ENCODE measurements at regions not wholly inside any gene's neighbourhood (a gene's known extent, or its start where the extent isn't known, plus 50 kb on each side); places are given as distances from the start of the nearest gene placed in this dataset.
A peak's percentile ranks its signal among the peaks of the same experiment; 100 is the strongest.

DNA sequence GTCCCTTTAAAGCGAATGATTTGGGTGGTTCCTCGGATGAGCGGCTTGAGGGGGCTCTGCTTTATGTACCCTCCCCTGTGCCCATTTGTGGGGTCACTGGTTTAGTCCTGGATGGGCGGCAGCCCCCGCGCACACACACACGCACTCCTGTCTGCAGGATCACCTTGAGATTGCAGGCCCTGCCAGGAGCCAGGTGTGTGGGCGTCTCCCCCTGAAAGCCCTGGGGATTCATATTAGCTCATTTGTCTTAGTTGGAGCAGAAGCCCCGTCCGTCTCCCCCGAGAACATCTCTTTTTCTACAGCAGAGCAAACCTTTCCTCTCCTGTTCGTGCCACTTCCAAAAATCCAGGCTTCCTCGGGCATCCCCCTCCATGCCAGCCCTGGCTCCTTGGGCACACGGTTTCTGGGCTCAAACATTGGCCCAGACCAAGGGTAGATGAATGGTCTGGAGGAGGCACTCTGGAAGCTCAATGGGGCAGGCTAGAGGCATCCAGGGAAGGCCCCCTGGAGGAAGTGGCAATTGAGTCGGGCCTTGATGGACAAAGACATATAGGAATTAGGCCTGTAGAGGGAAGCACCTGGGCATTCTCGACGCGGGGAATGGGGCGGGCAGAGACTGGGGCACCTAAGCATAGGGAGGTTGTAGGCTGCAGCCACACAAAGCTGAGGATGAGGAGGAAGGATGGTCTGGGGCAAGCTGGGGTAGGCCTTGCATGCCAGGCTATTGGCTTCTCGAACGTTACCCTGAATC is 218.5 kb upstream of the GSE1 start:
- ATAC-seq: no peak

DNA sequence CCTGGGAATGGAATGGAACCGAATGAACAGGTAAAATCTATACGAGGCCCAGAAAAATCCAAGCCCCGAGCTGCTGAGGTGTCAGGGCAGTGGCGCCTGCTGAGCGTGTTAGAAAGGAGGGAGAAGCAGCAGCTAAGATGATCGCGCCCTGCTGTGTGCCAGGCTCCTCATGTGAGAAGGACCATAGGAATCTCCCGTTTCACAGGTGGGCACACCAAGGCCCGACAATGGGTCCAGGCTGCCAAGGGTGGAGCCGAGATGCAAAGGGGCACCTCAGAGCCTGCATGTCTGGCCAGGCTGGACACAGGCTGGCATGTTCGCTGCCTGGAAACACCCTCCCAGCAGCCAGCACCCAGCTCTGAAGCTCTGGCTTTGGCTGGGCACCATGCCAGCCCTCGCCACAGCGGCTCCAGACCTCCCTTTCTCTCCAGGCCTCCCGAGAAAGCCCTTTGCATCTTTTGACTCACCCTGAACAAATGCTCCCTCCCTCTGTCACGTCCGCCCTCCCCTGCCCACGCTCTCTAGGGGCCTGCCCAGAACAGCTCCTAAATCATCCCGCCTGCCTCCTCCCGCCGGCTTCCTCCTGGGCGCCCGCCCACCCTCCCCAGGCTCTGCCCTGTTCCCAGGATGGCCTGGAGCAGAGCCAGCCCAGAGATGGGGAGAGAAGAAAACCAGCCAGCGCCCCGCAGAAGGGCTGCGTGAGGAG is 217.8 kb upstream of the GSE1 start:
- no peak for ATAC-seq

DNA sequence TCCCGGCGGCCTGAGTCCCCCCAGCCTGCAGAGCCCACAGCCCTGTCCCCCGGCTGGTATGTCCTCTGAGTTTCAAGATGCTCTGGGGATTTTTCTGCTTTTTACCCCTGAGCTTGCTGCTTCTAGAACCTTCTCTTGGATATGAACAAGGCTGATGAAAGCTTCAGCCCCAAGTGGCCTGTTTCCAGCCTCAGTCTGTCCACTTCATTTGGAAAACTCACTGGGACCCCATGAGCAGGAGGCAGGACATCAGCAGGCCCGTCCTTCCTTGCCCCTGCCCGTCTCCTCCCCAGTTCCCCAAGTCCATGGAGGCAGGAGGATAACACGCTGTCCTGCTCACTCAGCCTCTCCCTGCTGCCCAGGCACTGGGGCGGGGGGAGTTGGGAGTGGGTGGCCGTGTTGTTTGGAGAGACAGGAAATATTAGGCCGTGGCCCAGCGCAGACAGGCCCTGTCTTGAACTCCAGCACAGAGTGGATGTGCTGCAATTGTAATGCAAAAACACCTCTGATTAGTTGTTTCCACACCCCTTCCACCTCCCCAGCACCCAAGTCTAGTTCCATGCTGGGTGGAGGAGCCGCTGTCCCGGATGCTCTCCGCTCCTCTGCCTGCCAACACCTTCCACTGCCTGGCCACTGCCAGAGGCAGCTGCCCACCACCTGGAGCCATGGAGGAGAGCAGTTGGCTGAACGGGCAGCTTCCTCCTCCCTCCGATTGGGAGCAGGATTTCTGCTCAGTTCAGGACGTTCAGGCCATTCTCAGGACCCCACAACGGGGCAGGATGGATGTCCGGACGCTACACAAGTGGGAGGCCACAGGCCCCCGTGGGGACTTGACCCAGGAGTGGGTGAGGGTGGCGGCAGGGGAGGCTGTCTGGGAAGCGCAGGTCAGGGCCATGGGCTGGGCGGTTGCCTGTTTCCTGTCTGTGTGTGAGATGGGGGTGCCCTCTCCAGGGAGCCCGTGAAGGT is 216.9 kb upstream of the GSE1 start:
- ATAC-seq: no peak

DNA sequence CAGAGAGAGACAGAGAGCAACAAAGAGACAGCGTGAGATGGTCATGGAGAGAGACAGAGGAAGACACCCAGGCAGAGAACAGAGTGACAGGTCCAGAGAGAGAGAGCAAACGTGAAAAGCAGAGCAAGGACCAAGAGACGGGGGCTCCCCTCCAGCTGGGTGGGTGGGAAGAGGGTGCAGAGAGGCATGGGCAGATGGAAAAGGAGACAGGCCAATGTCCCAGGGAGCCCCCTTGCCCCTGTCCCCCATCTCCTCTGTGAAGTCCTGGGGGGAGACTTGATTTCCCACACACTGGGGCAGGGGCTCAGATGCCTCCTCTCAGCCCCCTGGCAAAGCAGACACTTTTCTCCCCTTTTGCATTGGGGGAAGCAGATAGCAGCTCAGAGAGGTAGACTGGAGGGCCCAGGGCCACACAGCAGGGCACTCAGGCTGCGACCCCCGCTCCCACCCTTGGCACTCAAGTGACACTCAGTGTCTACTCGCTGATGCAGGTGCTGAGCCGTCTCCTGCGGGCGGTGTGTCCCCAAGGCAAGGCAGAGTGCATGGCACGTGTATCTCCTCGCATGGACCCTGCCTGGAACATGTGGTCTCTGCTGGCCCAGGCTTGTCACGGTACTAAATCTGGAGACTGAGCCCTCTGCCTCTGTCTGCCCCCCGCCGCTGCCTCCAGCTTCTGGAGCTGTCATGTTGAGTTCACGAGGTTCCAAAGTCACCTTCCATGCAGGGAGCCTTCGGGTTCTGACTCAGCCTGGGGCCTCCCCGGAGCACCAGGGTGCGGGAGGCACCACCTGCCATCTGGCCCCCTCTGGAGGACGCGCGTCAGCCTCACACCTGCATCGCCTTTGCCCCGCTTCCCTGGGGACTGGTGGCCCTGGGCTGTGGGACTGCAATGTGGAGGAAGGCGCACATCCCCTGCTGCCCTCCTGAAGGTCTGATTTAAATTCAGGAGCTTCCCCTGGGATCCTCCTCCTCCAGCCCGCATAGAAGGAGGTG is 215.9 kb upstream of the GSE1 start:
- peak in 1 of 2 donors; percentile 27 for ATAC-seq

DNA sequence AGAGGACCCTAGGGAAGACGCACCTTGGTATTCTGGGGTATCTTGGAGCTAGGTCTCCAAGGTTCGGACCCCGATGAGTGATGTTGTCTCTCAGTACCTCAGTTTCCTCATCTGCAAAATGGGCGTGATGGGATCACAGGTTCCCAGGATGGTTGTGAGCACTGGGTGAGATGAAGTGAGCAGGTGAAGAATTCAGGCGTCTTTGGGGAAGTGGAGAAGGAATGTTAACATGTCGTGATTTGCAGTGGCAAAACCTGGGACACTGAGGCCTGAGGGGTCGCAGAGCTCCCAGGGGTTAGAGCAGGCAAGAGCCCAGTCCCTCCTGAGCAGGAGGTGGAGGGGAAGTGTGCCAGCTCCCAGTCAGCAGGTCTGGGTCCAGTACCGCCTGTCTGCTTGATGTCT is 215.1 kb upstream of the GSE1 start:
- ATAC-seq: no peak

DNA sequence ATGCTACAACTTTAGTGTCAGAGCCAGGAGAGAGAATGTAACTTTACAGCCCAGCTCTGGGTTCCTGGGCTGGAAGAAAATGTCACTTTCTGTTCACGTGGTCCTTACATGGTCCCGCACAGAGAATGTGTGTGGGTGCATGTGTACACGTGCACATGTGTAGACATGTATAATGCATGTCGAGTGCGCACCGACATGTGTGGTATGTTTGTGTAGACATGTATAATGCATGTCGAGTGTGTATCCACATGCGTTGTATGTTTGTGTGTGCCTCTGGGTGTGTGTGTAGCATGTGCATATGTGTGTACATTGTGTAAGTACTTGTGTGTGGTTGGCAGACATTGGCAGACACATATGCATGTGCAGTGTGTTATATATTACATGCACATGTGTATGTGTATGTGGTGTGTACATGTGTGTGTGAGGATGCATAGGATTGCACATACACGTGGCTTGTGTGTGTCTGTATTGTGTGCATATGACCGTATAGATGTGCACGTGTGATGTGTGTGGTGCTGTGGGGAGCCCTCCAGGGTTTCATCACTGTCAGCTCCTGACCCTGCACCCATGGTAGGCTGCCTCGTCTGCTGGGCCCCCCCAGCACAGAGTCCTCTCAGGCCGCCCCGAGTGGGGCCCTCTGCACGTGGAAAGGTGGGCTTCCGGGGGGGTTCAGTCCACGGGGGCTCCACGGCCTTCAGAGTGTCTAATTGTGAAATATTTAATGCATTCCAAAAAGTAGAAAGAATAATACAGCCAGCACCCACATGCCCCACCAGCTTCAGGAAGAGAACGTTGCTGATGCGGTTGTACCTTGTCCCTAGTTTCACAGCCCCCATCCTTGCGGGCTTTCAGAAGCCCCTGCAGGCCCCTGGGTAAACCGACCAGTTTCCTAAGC is 214.2 kb upstream of the GSE1 start:
- ATAC-seq: no peak

DNA sequence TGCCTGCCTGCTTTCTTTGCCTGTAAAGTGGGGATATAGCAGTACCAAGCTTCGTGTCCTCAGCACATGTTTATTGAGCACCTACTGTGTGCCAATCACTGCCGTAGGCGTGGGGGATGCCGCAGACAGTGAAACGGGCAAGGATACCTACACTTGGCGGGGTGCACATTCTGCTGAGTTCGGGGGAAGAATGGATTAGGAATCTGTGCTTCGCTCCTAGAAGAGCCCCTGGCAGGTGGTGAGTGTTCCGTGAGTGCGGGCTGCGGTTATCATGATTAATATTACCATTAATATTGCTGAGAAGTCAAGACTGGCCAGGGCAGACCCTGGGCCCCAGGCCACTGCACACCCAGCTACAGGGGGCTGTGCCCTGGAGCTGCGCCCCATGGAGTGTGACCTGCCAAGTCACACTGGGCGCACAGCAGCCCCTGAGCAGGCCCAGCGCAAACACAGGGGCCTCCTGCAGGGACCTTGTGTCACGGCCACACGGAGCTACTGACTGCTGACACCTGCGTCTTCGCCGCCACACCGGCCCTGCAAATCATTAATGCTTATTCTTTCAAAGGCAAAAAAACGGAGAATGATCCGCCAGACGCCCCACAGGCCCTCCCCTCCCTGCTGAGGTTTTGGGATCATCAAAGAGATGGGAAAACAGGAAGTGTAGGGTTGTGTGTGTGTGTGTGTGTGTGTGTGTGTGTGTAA is 213.4 kb upstream of the GSE1 start:
- no peak for ATAC-seq

DNA sequence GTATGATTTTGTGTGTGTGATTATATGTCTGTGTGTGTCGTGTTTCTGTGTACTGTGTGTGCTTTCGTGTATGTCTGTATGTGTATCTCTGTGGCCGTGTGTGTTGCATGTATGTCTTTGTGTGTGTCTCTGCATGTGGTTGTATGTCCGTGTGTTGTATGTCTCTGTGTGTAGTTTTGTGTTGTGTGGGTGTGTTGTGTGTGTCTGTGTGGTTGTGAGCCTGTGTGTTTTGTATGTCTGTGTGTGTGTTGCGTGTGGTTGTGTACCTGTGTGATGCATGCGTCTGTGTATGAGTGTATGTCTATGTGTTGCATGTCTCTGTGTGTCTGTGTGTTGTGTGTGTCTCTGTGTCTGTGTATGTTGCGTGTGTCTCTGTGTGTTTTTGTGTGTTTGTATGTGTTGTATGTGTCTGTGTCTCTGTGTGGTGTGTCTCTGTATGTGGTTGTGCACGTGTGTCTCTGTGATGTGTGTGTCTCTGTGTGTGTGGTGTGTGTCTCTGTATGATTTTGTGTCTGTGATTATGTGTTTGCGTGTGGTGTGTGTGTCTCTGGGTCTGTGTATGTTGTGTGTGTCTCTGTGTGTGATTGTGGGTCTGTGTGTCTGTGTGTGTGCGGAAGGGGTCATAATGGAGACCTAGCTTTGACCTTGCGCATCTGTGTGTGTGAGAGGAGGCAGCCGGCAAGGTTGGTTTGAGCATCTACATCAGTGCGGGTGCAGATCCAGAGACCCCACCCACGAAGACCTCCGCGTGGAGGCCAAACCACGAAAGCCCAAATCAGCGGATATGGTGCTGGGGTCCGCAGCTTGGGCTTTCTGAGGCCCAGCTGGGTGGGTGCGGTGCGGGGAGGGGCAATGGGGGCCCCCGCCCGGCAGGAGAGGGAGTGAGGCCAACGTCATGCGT is 212.6 kb upstream of the GSE1 start:
- ATAC-seq: no peak

DNA sequence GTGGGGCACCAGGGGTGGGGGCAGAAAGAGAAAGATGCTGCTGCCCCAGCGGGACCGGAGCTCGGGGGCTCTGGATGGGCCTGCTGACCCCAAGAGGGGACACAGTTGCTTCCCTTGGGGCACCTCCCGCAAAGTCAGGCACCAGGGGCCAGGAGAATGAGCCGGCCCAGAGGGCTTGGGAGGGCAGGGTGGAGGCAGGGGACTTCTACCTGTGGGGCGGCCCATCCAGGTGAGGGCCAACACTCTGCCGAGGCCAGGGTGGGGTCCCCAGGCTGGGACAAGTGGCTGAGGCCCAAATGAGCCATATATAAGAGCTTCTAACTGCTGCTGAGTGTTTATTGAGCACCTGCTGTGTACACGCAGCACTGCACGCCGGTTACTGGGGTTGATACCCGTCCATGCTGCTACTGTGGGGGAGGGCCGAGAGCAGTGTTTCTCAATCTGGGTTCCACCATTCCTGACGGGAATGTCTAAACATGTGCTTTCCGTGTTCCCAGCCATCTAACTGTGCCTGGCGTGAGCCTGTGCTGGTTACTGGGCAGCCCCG is 211.7 kb upstream of the GSE1 start:
- no peak for ATAC-seq

DNA sequence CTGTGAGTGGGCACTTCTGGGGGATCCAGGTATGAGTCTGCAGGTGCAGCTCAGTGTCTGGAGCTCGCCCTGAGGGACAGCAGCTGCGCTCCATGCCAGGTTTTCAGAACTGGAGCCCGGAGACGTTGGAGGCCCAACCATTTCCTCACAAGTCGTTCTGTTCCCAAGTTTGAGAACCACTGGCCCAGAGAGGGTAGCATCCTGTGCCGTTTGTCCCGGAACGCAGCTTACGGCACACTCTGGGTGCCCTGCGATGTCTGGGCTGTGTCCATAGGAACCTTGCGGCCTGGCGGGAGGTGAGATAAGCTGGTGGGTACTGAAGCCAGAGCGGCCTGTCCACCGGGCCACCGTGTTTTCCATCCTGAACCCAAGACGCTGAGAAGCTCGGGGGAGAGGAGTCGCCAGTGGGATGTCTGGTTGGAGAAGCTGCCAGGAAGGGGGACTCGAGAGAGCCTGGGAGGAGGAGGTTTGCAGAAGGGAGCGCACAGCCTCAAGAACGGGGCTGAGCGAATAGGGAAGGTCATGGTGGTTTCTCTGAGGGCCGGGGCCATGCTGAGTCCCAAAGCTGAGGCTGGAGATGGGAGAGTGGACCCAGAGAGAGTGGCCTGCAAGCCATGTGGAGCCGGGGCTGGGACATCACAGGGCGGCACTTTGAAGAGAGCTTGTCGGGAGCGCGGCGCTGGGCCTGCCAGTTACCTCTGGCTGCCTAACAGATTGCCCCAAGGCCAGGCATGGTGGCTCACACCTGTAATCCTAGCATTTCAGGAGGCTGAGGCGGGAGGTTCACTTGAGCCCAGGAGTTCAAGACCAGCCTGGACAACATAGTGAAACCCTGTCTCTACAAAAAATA is 211.0 kb upstream of the GSE1 start:
- ATAC-seq: no peak

DNA sequence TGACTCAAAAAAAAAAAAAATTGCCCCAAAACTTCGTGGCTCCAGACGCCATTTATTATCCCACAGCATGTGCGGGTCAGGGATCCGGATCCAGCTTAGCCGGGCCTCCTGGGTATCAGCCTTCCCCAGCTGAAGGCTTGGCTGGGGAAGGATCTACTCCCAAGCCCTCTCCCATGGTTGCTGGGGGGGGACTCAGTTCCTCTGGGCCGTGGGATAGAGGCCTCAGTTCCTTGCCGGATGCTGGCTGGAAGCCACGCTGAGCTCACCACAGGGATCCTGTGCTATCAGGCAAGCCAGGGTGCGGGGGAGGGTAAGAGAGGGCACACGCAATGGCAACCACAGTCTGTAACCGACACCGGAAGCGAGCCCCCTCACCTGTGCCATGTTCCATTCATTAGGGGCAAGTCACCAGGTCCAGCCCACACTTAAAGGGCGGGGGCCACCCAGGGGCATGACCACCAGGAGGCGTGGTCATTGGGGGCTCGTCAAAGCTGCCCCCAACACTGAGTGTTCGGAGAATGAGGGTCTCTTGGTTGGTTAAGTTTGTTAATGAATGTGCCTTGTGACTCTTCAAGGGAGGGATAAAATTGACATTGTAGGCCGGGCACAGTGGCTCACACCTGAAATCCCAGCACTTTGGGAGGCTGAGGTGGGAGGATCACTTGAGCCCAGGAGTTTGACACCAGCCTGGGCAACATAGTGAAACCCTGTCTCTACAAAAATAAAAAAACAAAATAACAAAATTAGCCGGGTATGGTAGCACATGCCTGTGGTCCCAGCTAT is 210.0 kb upstream of the GSE1 start:
- ATAC-seq: no peak

DNA sequence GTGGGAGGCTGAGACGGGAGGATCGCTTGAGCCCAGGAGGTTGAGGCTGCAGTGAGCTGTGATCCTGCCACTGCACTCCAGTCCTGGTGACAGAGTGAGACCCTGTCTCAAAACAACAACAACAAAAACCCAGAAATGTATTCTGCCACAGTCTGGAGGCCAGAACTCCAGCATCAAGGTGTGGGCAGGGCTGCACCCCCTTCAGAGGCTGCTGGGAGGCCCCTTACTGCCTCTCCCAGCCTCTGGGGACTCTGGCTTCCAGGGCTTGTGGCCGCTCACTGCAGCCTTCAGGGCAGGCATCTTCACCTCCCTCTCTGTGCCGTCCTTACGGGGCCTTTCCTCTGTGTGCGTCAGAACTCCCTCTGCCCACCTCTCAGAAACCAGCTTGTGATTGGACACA is 209.4 kb upstream of the GSE1 start:
- ATAC-seq: no peak

DNA sequence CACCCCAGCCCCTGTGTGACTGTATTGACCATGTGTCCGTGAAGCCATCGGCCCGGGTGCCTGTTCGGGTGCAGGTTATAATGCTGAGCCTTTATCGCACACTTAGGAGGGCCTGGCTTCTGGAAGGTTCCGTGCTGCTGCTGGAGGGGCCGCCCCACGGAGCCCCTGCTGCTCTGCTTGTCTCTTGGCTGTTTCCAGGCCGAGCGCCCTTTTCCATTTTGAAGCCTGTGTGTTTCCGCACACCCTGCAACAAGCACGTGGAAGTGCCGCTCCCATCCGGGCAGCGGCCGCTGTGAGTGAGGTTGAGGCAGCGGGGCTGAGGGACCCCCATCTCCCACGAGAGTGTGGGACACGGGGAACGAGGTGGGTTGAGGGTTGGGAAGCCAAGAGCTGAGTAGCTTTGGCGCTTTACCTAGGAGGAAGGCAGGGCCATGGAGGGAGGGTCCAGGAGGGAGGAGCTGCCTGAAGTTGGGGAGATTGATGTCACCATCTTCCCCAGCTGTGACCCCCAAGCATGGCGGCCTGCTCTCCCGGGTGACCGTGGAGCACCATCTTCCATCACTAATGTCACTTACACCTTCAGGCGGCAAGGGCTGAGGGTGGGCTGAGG is 200.1 kb upstream of the GSE1 start:
- ATAC-seq: no peak

DNA sequence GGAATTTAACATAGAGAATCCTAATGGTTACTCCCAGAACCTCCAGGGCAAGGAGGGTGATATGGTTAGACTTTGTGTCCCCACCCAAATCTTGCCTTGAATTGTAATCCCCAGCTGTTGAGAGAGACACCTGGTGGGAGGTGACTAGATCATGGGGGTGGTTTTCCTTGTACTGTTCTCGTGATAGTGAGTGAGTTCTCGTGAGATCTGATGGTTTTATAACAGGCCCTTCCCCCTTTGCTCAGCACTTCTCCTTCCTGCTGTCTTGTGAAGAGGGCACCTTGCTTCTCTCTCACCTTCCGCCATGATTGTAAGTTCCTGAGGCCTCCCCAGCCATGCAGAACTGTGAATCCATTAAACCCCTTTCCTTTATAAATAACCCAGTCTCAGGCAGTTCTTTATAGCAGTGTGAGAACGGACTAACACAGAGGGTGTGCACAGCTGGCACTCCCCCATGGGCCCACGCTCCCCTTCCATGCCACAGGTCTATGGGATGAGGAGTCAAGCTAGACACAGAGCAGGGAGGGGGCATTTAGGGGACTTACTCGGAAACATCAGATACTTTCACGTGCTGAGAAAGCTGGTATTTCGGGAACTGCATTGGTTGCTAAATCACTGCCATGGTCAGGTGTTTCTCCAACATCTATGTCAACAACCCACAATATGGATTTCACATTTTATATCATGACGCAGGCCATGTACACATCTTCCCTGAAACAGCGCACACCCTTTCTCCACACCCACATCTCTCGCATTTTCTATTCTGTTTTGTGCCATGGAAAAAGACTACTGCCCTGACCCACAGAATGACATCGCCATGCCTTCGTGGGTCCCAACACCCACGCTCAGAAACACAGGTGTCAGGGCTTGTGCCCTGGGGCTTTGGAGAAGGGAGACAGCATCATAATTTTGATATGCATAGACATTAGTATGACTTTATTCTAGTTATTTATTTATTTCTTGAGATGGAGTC is 199.1 kb upstream of the GSE1 start:
- ATAC-seq: no peak

All from activated CD4-positive, CD25-positive, alpha-beta regulatory T cell treated with anti-CD3 and anti-CD28 coated beads, Interleukin-2, amount 50 U/mL, for 24 hours (primary cell).